ENCODE measurements at regions not wholly inside any gene's neighbourhood (a gene's known extent, or its start where the extent isn't known, plus 50 kb on each side); places are given as distances from the start of the nearest gene placed in this dataset.
A peak's percentile ranks its signal among the peaks of the same experiment; 100 is the strongest.

GRCh38 chr2:121043827-121044222 lies 241.2 kb downstream of the TFCP2L1 start:
- Histone ChIP-seq H3K36me3 (ENCODE audit: insufficient read depth, low read length) (no peaks in the 10 kb centered on the region), H4K20me1 (ENCODE audit: insufficient read depth, low read length, poor library complexity, severe bottlenecking) (no peaks in the 10 kb centered on the region), H3K27me3 (ENCODE audit: insufficient read depth, low read length, poor library complexity, severe bottlenecking) (no peaks in the 10 kb centered on the region), H3K4me1 (ENCODE audit: insufficient read depth, low read length, poor library complexity, severe bottlenecking) (no peaks in the 10 kb centered on the region), H3F3A (ENCODE audit: low read depth) (no peaks in the 10 kb centered on the region), H3K4me2 (ENCODE audit: low read depth, low read length, poor library complexity, severe bottlenecking) (no peak overlapping the region), H3K9ac (ENCODE audit: low read depth, low read length, poor library complexity, severe bottlenecking) (no peak overlapping the region), H3K9me2 (replicated peaks; ENCODE audit: low read depth, low read length) (no peaks in the 10 kb centered on the region), H3K9me3 (ENCODE audit: insufficient read depth, low read depth, low read length) (no peaks in the 10 kb centered on the region), H3K79me2 (ENCODE audit: insufficient read depth, low read length) (no peaks in the 10 kb centered on the region), H3K4me3 (ENCODE audit: low read length, poor library complexity, severe bottlenecking) (no peak overlapping the region), H2AFZ (ENCODE audit: low read length) (no peak overlapping the region)
- TF ChIP-seq CTCF (conservative IDR thresholded peaks at IDR 0.05; ENCODE audit: low read length) (no peak), EZH2phosphoT487 (IDR thresholded peaks at IDR 0.05; ENCODE audit: borderline replicate concordance) (no peak)

DNA sequence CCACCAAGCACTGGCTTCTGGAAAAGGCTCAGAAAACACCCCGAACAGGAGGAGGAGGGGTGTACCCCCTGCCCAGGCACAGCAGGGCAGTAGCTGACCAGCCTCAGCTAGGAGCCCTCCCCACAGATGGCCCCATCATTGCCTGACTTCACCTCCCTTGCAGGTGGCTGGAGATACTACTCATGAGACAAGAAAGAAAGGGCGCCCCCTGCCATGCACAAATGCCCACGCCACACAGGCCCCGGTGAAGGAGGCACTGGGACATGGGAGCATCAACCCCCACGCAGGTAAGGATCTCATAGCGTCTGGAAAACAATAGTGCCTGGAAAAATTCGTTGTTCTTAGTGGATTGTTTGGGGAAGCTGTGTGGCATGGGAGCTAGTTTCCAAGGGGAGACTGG lies 240.6 kb downstream of the TFCP2L1 start:
- no peaks in the 10 kb centered on the region for H3K27me3 ChIP-seq (ENCODE audit: insufficient read depth, low read length, poor library complexity, severe bottlenecking)
- H3K9ac ChIP-seq (ENCODE audit: low read depth, low read length, poor library complexity, severe bottlenecking) = no peak overlapping the region
- H3K4me3 ChIP-seq (ENCODE audit: low read length, poor library complexity, severe bottlenecking) = no peak overlapping the region
- TF ChIP-seq EZH2phosphoT487 (IDR thresholded peaks at IDR 0.05; ENCODE audit: borderline replicate concordance) (no peak), CTCF (conservative IDR thresholded peaks at IDR 0.05; ENCODE audit: low read length) (peak; percentile 26; the same call in 1 of the 2 replicates)
- H4K20me1 ChIP-seq (ENCODE audit: insufficient read depth, low read length, poor library complexity, severe bottlenecking) = no peaks in the 10 kb centered on the region
- H3K4me2 ChIP-seq (ENCODE audit: low read depth, low read length, poor library complexity, severe bottlenecking) = no peak overlapping the region
- H3K9me2 ChIP-seq (replicated peaks; ENCODE audit: low read depth, low read length) = no peaks in the 10 kb centered on the region
- no peaks in the 10 kb centered on the region for H3K4me1 ChIP-seq (ENCODE audit: insufficient read depth, low read length, poor library complexity, severe bottlenecking)
- H2AFZ ChIP-seq (ENCODE audit: low read length) = no peak overlapping the region
- no peaks in the 10 kb centered on the region for H3K36me3 ChIP-seq (ENCODE audit: insufficient read depth, low read length)
- no peaks in the 10 kb centered on the region for H3K9me3 ChIP-seq (ENCODE audit: insufficient read depth, low read depth, low read length)
- H3F3A ChIP-seq (ENCODE audit: low read depth) = no peaks in the 10 kb centered on the region
- no peaks in the 10 kb centered on the region for H3K79me2 ChIP-seq (ENCODE audit: insufficient read depth, low read length)

GRCh38 chr2:121045245-121045644 lies 239.8 kb downstream of the TFCP2L1 start:
- no peak overlapping the region for H2AFZ ChIP-seq (ENCODE audit: low read length)
- no peaks in the 10 kb centered on the region for H3K9me3 ChIP-seq (ENCODE audit: insufficient read depth, low read depth, low read length)
- H3K27me3 ChIP-seq (ENCODE audit: insufficient read depth, low read length, poor library complexity, severe bottlenecking) = no peaks in the 10 kb centered on the region
- H3K79me2 ChIP-seq (ENCODE audit: insufficient read depth, low read length) = no peaks in the 10 kb centered on the region
- no peaks in the 10 kb centered on the region for H4K20me1 ChIP-seq (ENCODE audit: insufficient read depth, low read length, poor library complexity, severe bottlenecking)
- no peak overlapping the region for H3K4me3 ChIP-seq (ENCODE audit: low read length, poor library complexity, severe bottlenecking)
- TF ChIP-seq EZH2phosphoT487 (IDR thresholded peaks at IDR 0.05; ENCODE audit: borderline replicate concordance) (no peak), CTCF (conservative IDR thresholded peaks at IDR 0.05; ENCODE audit: low read length) (no peak)
- H3K9me2 ChIP-seq (replicated peaks; ENCODE audit: low read depth, low read length) = no peaks in the 10 kb centered on the region
- H3K36me3 ChIP-seq (ENCODE audit: insufficient read depth, low read length) = no peaks in the 10 kb centered on the region
- H3K4me1 ChIP-seq (ENCODE audit: insufficient read depth, low read length, poor library complexity, severe bottlenecking) = no peaks in the 10 kb centered on the region
- H3K9ac ChIP-seq (ENCODE audit: low read depth, low read length, poor library complexity, severe bottlenecking) = no peak overlapping the region
- H3K4me2 ChIP-seq (ENCODE audit: low read depth, low read length, poor library complexity, severe bottlenecking) = no peak overlapping the region
- no peaks in the 10 kb centered on the region for H3F3A ChIP-seq (ENCODE audit: low read depth)
